ENCODE measurements at regions not wholly inside any gene's neighbourhood (a gene's known extent, or its start where the extent isn't known, plus 50 kb on each side); places are given as distances from the start of the nearest gene placed in this dataset.

GRCh38 chr3:40593351-40593750, 68.6 kb downstream of the ZNF621 start:
- DNase-seq, result no peak

- DNase-seq, result no peak
These were observed 72.7 kb downstream of the ZNF621 start for GRCh38 chr3:40597441-40597840.

GRCh38 chr3:40598338-40598737, 73.6 kb downstream of the ZNF621 start:
- no peak for DNase-seq

DNA sequence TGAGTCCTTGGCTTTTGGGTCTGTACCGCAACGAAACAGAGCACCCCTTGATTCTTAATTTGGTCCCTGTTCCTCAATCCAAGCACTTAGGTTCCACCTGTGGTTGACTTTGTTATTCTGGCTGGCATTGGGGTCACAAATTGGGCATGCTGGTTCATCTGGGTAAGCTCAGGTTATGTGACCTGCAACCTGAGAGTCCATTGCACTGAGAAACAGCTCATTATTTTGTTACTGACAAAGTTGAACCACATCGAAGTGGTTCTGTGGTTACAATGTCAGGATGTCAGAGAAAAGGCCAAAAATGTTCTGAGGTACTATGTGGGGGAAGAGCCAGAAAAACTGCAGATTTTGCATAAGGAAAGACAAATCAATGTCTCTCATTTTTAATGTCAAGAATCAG, 74.2 kb downstream of the ZNF621 start:
- no peak for DNase-seq

- no peak for DNase-seq
These were observed 78.1 kb downstream of the ZNF621 start for GRCh38 chr3:40602778-40603385.

DNA sequence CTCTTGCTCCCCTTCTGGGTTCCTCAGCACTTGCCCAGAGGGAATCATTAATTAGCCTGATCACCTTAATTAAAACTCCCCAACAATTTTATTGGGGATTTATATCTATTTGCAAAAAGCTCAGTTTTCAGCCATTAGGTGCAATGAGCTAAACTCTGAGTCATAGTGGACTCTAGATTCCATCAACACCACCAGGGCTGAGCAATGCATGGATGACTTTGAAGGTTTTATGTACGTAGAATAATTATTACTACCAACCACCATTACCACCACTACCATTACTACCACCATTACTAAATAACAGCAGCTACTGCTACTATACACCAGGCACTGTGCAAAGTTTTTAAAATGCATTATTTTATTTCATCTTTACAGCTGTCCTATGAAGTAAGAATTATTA, 81.2 kb downstream of the ZNF621 start:
- no peak for DNase-seq

GRCh38 chr3:40608091-40608490, 83.3 kb downstream of the ZNF621 start:
- DNase-seq, result no peak

GRCh38 chr3:40613306-40613705, 88.5 kb downstream of the ZNF621 start:
- no peak for DNase-seq

DNA sequence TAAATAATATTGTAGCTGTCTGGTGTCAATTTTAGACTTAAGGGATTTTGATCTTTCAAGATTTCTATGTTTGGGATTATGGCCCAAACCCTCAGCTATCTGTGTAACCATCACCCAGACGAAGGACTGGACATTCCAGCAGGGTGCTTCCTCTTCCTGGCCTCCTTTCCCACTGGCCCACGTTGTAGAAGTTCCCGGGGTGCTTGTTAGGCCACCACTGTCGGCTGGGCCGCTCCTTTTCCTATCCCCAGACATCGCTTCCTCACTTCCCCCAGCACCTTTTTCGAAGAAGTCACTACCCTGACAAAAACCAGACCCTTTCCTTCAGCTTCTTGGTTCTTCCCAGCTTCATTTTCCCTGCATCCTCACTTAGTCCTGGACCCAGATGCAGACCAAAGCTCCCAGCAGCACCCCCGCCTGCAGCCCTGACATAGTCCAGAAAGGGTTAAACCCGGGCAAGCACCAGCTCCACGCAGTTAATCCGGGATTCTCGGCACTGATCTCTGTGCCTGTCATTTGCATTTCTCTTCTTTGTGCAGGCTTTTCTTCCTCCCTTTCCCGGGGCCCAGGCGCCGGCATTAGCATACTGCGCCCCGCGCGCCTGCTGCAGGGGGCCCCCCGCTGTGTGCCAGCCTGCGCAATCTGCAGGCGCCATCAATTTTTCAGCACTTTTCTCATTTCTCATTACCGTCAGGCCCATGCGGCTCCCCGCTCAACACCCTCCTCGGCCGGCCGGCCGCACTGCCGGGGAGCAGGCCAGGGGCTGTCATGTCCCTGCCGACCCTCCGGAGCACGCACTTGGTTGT, 90.6 kb downstream of the ZNF621 start:
- no peak for DNase-seq

- DNase-seq, result no peak
These were observed 91.4 kb downstream of the ZNF621 start for GRCh38 chr3:40615918-40616819.

GRCh38 chr3:40617084-40617483, 92.3 kb downstream of the ZNF621 start:
- DNase-seq, result no peak

DNA sequence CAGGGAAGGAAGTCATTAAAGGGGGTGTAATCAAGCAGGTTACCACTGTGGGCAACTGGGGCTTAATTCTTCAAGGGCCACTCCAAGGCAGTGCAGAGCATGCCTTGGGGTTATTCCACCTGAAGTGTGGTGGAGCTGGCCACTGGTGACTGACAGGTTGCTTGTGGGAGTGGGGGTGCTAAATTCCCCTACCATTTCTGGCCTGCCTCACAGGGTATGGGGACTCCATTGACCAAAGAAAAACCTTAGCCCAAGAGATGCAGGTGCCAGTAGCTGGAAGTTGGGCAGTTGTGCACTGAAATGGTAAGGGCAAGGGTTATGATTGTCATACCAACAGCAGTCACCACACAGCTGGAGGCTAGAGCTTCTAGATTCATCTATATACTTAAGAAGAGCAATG, 93.4 kb downstream of the ZNF621 start:
- DNase-seq, result no peak

- DNase-seq, result no peak
These were observed 95.4 kb downstream of the ZNF621 start for GRCh38 chr3:40620151-40620550.

- DNase-seq, result no peak
These were observed 96.5 kb downstream of the ZNF621 start for GRCh38 chr3:40621252-40621651.

DNA sequence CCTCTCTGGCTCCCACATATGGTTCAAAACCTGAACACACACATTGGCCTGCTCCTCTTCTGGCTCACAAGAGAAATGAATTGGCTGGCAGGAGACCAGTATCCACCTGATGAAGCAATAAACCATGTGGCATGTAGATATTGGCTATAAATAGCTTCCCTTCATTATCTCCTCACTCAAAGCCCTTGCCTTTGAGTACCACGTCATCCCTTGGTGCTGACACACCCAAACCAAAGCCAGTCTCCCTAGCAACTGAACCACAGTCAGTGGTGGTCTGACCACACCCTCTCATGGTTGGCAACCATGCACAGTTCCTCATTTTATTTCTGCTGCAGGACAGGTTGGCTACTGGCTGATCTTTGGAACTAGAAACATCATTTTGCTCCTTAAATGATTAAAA, 98.8 kb downstream of the ZNF621 start:
- no peak for DNase-seq

- no peak for DNase-seq
These were observed 99.5 kb downstream of the ZNF621 start for GRCh38 chr3:40624189-40624769.

DNA sequence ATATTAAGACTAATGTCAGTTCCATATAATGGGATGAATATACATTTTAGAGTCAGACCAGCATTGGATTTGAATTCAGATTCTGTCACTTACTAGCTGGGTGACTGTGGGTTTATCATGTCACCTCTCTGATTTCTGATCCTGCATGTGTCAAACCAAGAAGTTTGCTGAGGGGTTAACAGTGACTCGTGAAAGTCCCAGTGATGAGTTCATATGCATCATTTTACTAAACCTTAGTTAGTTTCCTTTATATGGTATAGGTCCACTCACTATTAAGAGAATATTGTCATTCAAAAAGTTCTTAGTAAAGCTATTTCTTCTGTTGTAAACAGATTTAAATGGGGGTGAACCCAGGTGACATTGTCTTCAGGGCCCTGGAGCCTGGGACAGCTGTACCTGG, 102.3 kb downstream of the ZNF621 start:
- DNase-seq, result no peak

DNA sequence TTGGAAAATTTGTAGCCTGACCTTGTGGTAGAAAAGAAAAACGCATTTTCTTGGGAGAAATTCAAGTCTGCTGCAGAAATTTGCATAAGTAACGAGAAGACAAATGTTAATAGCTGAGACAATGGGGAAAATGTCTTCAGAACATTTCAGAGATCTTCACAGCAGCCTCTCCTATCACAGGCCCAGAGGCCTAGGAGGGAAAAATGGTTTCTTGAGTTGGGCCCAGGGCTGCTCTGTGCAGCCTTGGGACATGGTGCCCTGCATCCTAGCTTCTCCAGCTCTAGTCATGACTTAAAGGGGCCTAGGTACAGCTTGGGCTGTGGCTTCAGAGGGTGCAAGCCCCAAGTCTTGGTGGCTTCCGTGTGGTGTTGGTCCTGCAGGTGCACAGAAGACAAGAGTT, 104.2 kb downstream of the ZNF621 start:
- no peak for DNase-seq

DNA sequence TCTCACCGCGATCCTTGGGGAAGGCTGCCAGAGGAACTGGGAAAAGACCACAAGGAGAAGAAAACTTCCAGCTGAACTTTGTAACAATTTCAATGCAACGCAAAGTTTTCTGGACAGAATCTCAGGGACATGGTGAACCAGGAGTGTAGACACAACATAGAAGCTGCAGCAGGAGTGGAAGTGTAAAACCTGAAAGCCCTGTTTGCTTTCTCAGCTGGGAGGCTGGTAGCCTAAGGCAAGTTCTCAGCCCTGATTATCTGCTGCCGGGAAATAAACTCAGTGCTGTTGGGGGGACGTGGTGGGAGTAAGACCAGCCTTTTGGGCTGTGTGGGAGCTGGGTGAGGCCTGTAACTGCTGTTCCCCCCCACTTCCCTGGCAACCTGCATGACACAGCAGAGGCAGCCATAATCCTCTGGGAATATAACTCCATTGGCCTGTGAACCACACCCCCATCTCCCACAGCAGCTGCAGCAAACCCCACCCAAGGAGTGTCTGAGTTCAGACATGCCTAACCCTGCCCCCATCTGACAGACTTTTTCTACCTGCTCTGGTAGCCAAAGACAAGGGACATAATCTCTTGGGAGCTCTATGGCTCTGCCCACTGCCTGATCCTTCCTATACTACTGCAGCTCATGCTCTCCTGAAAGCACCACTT, 106.7 kb downstream of the ZNF621 start:
- no peak for DNase-seq

GRCh38 chr3:40637906-40638305, 113.1 kb downstream of the ZNF621 start:
- DNase-seq, result no peak

DNA sequence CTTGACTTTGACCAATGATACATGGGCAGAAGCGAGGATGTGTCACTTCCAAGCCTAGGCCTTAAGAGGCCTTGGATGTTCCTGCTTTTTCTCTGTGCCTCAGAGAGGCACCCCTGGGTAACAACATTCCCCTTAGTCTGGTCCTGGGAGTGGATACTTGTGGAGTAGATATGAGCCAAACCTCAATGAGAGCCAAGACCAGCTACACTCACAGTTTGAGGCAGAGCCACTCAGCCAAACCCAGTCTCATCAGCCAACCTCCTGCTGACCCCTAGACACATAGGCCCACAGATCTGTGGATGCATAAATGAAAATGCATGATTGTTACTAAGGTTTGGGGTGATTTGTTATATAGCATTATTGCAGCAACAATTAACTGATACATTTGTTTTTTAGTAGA, 114.2 kb downstream of the ZNF621 start:
- DNase-seq, result no peak

DNA sequence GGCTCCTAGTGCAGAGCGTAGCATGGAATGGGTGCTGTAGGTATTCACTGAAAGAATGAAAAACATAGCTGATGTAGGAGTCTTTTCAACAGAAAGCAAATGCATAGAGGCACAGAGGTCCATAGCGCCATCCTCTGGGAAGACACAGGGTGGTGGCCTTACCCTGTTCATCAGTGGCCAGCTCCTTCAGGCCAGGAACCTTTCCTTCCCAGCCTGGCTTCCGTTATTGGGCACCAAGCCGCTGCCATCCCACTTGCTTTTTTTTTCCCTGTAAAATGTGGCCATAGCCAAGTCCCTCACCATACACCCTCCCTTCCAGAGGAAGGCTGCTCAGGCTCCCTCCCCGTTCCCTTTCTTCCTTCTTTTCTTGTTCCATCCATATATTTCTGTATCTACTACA, 118.1 kb downstream of the ZNF621 start:
- DNase-seq, result no peak

DNA sequence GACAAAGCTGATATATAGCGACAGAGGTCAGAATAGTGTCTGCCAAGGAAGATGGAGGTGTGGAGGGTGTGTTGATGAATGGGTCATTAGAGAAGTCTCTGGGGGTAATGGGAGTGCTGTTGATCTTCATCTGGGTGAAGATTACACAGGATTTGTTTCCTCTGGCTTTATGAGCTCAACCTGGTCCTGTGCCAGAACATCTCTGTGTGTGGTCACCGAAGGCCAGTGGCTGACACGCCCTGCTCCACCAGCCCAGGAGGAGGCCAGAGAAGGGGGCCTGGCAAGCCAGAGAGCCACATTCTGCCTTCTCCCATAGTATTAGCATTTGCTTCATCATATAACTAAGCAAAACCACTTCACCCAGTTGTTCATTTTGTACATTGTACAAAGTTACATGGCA, 121.1 kb downstream of the ZNF621 start:
- no peak for DNase-seq
